ENCODE measurements at regions not wholly inside any gene's neighbourhood (a gene's known extent, or its start where the extent isn't known, plus 50 kb on each side); places are given as distances from the start of the nearest gene placed in this dataset.

DNA sequence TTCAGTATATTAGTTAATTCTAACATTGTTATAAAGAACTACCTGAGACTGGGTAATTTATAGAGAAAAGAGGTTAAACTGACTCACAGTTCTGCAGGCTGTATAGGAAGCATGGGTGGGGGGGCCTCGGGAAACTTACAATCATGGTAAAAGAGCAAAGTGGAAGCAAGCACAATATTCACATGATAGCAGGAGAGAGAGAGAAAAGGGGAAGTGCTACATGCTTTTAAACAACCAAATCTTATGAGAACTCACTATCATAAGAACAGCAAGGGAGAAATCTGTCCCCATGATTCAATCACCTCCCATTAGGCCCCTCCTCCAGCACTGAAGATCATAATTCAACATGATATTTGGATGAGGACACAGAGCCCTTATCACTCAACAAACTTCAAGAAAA, 324.9 kb downstream of the ZNF608 start:
- no peak for DNase-seq (ENCODE audit: low spot score)

DNA sequence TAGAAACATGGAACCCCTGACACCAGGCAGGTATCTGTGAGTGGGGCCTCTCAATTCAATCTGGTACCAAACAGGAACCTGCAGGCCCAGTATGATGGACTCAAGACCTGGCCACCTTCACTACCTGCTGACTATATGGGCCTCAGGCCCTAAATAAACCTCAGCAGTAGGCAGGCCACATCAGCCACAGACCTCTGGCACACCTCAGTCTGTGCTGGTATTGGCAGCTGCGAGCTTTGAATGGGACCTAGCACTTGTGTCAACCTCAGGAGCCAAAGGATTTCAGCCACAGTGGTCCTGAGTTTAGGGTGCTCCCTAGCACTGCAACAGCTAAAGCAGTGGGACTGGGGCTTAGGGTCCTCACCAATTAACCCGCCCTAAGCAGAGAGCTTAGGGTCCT, 325.5 kb downstream of the ZNF608 start:
- DNase-seq (ENCODE audit: low spot score): no peak

DNA sequence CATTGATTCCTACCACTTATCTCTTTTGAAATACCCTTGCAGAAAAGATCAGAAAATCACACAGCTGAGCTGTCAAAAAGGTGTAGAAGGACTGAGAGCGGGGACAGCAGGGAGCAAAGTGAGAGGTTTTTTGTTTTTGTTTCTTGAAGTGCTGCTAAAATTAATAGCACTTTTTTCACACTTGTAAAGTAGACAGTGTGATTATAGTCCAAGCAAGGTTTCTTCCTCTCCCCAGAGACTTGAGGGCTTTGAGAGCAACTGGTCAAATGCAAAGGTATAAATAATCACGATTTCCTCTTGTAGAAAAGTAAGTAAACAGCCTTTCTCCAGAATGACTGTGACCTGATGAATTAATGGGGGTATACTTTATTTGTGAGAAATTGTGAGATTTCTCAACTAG, 326.9 kb downstream of the ZNF608 start:
- DNase-seq (ENCODE audit: low spot score): no peak

DNA sequence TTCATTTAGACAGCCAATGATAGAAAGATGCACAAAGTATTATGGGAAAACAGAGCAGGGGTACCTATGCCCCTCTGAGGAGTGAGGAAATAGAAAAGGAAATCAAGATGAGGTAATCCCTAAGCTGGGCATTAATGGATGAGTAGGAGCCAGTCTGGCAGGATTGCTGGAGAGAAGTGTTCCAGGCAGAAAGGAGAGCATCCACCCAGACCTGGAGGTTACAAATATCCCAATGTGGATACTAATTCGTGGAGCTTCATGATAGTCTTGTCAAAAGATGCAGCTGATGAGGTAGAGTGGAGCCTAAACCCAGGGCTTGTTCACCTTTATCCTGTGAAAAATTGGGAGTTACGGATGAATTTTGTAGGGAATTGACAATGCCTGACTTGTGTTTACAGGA, 328.0 kb downstream of the ZNF608 start:
- no peak for DNase-seq (ENCODE audit: low spot score)

DNA sequence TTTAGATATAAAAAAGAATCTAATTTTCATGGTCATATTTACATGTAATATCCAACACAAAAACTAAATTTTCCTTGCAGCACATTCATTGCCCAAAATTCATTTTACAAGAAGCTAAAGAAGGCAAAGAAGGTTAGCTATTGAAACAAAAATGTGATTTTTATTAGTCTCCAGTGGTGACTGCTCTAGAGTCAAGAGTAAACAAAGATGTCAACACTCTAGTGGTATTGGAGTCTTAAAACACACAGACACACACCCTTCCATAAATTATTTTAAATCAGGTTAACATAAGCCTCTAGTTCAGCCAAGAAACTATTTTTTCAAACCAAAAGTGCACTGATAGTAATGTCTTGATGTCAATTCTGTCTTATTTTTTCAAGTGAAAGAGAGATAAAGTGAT, 329.2 kb downstream of the ZNF608 start:
- DNase-seq (ENCODE audit: low spot score): no peak

DNA sequence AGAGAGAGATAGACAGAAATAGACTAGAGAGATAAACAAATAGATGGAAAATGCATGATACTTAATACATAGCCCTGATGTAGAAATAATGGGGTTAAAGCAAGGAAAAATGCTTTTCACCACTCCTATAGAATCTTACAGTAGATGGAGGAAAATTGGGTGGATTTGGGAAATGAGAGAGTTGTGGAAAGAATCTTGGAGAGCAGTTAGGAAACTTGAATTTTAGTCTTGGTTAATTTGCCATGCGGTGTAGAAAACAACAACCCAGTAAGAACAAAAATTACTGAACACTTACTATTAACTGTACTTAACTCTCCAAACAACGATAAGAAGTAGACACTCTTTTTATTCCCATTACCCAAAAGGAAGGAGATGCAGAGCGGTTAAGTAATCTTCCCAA, 329.8 kb downstream of the ZNF608 start:
- DNase-seq (ENCODE audit: low spot score): no peak

GRCh38 chr5:124414973-124415372, 331.5 kb downstream of the ZNF608 start:
- DNase-seq (ENCODE audit: low spot score): no peak

DNA sequence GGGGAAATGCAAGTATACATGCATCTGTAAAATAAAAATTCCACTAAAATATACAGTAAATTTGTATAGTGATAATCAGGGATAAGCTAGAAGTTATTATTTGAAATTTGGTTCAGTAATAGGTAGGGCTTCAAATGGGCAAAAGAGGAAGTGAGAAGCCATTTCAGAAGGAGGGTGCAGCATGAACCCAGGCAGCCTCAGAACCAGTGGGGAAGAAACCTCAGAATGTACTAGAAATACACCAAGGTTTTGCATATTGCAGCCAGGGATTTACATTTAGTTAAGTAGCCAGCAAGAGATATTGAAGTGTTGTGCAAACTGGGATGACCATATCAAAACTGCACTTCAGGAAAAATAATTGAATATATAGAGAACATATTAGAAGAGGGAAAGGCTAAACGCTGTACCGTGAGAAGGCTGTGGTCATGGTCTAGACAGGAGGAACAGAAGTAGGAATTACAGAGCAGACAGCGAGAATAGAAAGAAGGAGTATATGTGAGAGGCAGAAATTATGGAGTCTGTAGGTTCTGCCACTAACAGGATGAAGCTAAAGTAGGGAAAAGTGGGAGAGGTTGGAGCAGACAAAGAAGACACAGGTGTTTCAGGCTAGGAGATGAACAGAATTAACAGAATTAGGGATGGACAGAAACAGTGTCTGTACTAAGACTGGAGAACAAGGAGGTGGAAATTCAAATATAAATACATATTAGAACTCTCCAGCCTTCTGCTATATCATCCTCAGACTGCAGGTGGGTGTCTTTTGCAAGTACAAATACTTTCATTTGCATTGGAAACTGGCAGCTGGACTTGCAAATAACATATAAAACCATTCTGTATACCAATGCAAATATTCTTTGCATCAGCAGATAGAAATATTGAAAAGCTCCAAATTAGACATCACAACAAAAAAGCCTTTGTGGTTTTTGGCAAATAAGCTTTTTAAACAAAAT, 335.6 kb downstream of the ZNF608 start:
- no peak for DNase-seq (ENCODE audit: low spot score)

DNA sequence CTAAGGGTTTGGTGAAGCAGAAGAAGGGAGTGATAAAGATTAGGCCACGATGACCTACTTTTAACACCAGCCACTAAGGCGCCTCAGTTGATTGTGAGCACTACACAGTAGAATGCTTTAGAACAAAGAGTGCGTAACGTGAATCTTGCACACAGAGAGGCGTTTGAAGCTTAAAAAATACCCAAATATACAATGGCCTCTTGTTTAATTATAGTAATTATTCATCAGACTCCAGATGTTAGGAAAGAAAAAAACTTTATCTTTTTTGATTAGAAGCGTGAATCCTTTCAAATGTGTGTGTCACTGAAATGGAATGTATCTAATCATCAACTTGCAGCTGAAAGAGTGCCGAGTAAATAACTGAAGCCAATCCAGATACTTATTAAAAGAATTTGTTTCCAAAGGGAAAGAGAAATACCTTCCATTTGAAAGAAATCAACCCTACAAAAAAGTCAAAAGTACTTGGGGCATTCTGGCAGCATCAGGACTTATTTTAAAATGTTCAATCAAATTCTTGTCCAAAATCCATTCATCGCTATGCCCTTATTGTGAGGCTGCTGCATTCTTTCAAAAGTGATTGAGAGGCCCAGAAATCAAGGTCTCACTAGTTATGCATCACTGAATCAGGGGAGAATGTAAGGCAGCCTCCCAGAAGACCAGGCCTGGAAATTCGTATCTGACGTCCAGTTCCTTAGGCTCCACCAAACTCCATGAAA, 337.5 kb downstream of the ZNF608 start:
- DNase-seq (ENCODE audit: low spot score): peak; percentile 41

DNA sequence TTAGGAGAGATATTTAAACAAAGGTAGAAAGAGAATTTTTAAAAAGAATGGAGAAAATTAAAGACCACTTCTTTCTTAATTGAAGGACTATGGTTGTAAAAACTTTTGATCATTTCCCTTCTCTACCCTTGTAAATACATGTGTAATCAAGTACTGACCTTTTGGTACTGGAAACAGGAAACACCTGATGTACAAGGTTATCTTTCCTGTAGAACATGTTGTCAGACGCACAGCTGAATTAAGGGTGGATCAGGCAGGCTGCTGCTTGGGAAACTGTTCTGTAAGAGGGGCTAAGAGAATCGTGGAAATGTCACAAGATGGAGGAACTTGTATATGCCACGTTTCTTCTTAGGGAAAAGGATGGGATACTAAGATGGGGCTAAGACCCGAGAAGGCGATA, 341.6 kb downstream of the ZNF608 start:
- DNase-seq (ENCODE audit: low spot score): no peak

GRCh38 chr5:124403281-124403680, 343.2 kb downstream of the ZNF608 start:
- no peak for DNase-seq (ENCODE audit: low spot score)

DNA sequence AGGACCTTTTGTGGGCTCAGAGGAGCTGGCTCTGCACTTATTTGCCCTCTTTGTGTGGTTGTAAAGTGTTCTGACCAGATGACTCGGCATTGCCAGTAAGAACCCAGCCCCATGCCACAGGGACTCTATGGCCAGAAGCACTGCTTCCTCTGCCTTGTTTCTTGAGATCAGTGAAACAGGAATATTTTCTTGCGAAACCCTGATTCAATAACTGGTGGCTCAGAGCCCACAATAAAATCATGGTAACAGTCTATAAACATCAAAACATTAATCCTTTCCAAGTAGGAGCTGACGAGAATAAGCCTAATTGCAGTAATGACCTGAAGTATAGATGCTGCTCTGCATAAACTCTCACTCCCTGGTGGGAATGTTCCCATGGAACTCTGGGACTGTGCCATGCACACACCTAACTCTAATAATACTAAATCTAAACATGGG, 344.3 kb downstream of the ZNF608 start:
- peak; percentile 30 for DNase-seq (ENCODE audit: low spot score)

DNA sequence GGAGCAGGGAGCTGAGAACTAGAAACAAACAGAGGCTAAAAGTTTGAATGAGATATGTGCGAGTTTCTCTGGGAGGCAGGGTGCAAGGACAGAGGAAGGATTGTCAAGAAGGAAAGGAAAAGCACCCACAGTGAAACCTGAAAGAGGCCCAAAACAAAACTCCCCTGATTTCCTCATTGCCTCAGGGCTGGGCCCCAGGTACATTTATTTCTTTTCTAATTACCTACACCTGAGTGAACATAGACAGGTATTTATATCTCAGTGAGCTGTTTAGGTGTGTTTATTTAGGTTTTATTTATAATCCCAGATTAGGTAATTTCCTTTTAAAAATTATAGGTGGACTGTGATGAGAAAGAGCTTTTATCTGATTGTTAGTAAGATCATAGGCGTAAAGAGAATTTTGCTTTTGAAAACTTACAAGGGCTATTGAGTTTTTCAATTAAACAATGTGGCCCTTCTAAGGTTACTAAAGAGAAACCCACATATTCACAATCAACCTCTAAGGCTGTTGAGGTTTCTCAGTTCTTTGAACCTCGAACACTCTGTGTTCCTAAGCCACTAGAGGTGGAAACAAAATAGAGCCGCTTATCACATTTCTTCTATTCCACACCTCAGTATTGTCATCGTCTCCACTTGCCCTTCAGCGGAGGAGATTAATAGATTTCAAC, 344.8 kb downstream of the ZNF608 start:
- no peak for DNase-seq (ENCODE audit: low spot score)

DNA sequence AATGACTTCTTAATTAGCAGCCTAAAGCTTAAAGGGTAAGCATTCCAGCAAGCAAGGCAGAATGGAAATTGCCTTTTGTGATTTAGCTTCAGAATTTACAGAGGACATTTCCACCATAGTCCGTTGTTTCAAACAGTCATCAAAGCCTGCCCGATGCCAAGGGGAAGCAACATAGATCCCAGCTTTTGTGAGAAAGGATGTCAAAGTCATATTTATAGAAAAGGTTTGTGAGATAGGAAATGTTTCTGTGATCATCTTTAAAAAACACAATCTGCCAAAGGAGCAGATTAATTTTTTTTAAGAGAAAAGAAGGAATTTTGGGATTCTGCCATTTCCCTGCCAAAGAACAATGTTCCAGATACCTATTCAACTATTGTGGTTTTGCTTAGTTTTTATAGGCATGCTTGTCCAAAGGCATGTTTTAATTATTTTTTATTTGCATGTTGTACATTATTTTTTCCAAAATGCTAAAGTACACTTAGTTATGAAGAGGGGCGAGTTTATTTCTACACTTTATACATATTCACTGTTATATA, 346.9 kb downstream of the ZNF608 start:
- no peak for DNase-seq (ENCODE audit: low spot score)

DNA sequence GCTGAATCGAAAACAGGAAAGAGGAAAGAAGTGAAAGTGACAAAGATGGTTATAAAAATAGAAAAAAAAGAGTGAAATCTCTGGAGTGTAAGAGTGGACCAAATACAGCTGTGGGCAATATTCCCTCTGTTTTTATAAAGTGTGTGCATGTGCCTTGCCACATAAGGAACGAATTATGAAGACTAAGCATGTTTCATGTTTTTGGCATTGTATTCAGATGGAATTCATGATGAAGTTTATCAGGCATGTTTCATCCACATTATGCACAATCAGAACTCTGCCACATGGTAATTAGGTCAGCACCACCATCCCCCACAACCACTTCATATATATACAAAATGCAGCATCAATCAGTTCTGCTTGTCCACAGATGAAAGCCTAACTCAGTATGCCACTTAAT, 348.0 kb downstream of the ZNF608 start:
- DNase-seq (ENCODE audit: low spot score): no peak

GRCh38 chr5:124397317-124397716, 349.1 kb downstream of the ZNF608 start:
- no peak for DNase-seq (ENCODE audit: low spot score)

- peak; percentile 15 for DNase-seq (ENCODE audit: low spot score)
Measured at GRCh38 chr5:124395926-124396325, 350.5 kb downstream of the ZNF608 start.

DNA sequence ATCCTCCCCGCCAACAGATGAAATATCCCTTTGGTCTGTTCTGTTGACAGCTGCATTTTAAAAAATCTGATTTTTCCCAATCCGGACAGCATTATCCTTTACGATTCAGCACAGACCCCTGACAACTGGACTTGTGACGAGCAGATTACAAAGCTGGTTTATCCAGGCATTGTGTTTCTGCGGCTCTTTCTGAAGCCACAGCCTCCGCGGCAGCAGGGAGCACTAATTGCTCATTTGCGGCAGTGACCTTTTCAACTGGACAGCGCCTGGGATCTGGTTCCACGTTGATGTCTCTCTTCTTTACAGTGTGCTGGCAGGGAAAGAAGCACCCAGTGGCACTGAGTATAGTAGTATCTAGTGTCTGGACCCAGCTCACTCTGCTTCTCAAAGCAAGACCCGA, 351.2 kb downstream of the ZNF608 start:
- DNase-seq (ENCODE audit: low spot score): peak; percentile 80

GRCh38 chr5:124394700-124395245, 351.7 kb downstream of the ZNF608 start:
- DNase-seq (ENCODE audit: low spot score): peak; percentile 55

DNA sequence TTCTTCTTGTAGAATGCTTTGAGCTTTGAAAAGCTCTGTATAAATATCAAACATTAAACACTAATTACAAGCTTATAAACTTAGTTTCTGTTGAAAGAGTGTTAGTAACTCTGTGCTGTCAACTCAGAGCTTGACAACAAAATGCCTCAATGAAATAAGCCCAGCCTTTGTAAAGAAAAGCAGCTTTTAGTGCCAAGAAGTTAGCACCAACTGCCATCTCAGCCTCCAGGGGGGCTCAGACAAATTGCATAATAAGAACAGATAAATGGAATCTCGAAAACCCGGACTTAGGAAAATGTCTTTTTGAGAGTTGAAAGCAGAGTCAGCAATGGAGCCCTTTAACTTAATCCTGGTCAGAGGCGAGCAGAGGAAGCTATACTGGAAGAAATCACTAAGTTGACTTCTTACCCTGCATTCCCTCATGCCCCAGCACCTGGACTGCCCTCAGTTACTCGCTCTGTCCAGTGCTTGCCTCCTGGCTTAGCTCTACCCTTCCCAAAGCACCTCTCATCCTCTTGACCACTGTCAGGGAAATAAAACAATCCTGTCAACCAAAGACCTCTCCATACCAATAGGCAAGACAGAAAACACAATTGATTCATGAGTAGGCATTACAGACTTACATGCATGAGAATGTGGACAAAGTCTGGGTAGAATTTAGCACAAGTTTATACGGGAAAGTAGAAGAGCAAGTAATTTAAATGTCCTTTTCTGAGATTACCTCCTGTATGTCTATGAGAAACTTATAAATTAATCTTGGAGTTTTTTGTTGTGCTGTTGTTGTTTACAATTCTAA, 352.7 kb downstream of the ZNF608 start:
- DNase-seq (ENCODE audit: low spot score): peak; percentile 16

GRCh38 chr5:124383693-124384092, 362.7 kb downstream of the ZNF608 start:
- no peak for DNase-seq (ENCODE audit: low spot score)

Measured in Ammon's horn (tissue), 1 donor.